ENCODE measurements at regions not wholly inside any gene's neighbourhood (a gene's known extent, or its start where the extent isn't known, plus 50 kb on each side); places are given as distances from the start of the nearest gene placed in this dataset.

DNA sequence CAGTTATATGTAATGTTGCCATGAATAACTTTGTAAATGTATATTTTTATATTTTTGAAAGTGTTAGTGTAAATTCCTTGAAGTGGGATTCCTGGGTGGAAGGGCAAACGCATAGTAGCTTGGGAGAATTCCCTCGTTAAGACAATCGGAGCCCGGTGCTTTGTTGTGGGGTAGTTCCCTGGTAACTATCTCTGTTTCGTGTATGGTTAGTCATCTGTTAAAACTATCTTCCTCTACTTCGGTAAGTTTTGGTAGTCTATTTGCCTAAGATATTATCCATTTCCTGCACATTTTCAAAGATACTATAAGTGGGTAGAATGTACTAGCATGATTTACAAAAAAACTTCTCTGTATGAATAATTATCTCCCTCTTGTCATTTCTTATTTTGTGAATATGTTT, 113.8 kb upstream of the NRXN1 start:
- Mint-ChIP-seq H3K9me3 (peaks cover 4% of the 10 kb centered on the region), H3K27ac (no peak overlapping the region)

DNA sequence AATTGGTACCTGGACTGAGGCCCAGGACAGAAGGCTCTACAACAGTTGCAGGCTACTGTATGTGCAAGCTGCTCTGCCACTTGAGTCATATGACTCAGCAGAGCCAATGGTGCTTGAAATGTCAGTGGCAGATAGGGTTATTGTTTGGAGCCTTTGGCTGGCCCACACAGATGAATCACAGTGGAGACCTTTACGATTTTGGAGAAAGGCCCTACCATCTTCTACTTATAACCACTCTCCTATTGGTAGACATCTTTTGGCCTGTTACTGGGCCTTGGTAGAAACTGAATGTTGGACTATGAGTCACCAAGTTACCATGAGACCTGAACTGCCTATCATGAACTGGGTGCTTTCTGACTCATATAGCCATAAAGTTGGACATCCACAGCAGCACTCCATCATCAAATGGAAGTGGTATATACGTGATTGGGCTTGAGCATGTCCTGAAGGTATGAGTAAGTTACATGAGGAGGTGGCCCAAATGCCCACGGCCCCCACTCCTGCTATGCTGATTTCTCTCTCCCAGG, 88.9 kb upstream of the NRXN1 start:
- 83 to 90% methylated on average over 2 to 3 of the region's 3 CpGs for WGBS, 2 experiments (ENCODE audit: insufficient coverage in 1 of 2, insufficient read length in 1 of 2)
- TF ChIP-seq, protein P1, sequence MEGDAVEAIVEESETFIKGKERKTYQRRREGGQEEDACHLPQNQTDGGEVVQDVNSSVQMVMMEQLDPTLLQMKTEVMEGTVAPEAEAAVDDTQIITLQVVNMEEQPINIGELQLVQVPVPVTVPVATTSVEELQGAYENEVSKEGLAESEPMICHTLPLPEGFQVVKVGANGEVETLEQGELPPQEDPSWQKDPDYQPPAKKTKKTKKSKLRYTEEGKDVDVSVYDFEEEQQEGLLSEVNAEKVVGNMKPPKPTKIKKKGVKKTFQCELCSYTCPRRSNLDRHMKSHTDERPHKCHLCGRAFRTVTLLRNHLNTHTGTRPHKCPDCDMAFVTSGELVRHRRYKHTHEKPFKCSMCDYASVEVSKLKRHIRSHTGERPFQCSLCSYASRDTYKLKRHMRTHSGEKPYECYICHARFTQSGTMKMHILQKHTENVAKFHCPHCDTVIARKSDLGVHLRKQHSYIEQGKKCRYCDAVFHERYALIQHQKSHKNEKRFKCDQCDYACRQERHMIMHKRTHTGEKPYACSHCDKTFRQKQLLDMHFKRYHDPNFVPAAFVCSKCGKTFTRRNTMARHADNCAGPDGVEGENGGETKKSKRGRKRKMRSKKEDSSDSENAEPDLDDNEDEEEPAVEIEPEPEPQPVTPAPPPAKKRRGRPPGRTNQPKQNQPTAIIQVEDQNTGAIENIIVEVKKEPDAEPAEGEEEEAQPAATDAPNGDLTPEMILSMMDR (conservative IDR thresholded peaks at IDR 0.05) = no peak
- H3K36me3 Mint-ChIP-seq (ENCODE audit: low read depth) = no peaks in the 10 kb centered on the region
- Histone ChIP-seq H3K4me3 (ENCODE audit: low read length) (no peak overlapping the region), H3K36me3 (ENCODE audit: control insufficient read depth, insufficient read depth, low read length) (no peaks in the 10 kb centered on the region), H3K27me3 (ENCODE audit: control insufficient read depth, insufficient read depth, low read length, poor library complexity, severe bottlenecking) (no peaks in the 10 kb centered on the region), H3K9ac (ENCODE audit: extremely low read depth, low read length, poor library complexity, severe bottlenecking) (no peak overlapping the region), H3K4me1 (ENCODE audit: control insufficient read depth, insufficient read depth, low read length) (no peaks in the 10 kb centered on the region), H3K27ac (ENCODE audit: low read depth, low read length) (no peak overlapping the region), H3K9me3 (ENCODE audit: control insufficient read depth, low read length) (no peaks in the 10 kb centered on the region)
- no peak for DNase-seq
- H3K9me3 Mint-ChIP-seq = no peaks in the 10 kb centered on the region
- H3K4me1 Mint-ChIP-seq = no peaks in the 10 kb centered on the region
- no peak overlapping the region for H3K4me3 Mint-ChIP-seq
- H3K27me3 Mint-ChIP-seq (ENCODE audit: insufficient read depth) = no peaks in the 10 kb centered on the region
- H3K27ac Mint-ChIP-seq = no peak overlapping the region

More for the DNA sequence above, 113.8 kb upstream of the NRXN1 start:
- Histone ChIP-seq H3K27me3 (ENCODE audit: control insufficient read depth, insufficient read depth, low read length, poor library complexity, severe bottlenecking) (no peaks in the 10 kb centered on the region), H3K9ac (ENCODE audit: extremely low read depth, low read length, poor library complexity, severe bottlenecking) (no peak overlapping the region), H3K4me1 (ENCODE audit: control insufficient read depth, insufficient read depth, low read length) (no peaks in the 10 kb centered on the region), H3K27ac (ENCODE audit: low read depth, low read length) (no peak overlapping the region), H3K36me3 (ENCODE audit: control insufficient read depth, insufficient read depth, low read length) (no peaks in the 10 kb centered on the region), H3K9me3 (ENCODE audit: control insufficient read depth, low read length) (no peaks in the 10 kb centered on the region), H3K4me3 (ENCODE audit: low read length) (no peak overlapping the region)
- WGBS, 2 experiments (ENCODE audit: insufficient coverage in 1 of 2, insufficient read length in 1 of 2) = 94 to 95% methylated on average over 3 to 5 of the region's 6 CpGs
- TF ChIP-seq, protein P1 (conservative IDR thresholded peaks at IDR 0.05) = no peak
- Mint-ChIP-seq H3K4me3 (no peak overlapping the region), H3K4me1 (no peaks in the 10 kb centered on the region), H3K27me3 (ENCODE audit: insufficient read depth) (no peaks in the 10 kb centered on the region), H3K36me3 (ENCODE audit: low read depth) (no peaks in the 10 kb centered on the region)
- no peak for DNase-seq

DNA sequence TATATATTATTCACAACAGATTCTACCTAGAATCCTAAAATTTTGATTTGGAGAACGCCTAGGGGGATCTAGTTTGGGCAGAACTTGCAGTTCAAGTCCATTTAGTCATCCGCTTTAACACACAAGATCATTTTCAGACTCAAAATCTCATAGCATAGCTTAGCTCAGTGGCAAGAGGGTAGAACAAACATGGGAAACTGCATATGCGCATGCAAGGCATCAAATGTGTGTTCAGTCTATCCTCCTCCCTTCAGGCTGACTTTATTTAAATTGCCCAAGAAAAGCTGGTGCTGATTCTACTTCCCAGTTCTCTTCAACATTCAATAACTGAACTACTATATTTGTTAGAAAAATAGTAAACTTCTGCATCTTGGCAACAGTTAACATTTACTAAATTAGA, 79.6 kb upstream of the NRXN1 start:
- H3K9ac ChIP-seq (ENCODE audit: extremely low read depth, low read length, poor library complexity, severe bottlenecking) = no peak overlapping the region
- Mint-ChIP-seq H3K27me3 (ENCODE audit: insufficient read depth) (no peaks in the 10 kb centered on the region), H3K9me3 (no peaks in the 10 kb centered on the region), H3K4me1 (peaks cover 3% of the 10 kb centered on the region), H3K4me3 (no peak overlapping the region), H3K36me3 (ENCODE audit: low read depth) (no peaks in the 10 kb centered on the region), H3K27ac (no peak overlapping the region)
- no peaks in the 10 kb centered on the region for H3K4me1 ChIP-seq (ENCODE audit: control insufficient read depth, insufficient read depth, low read length)
- 94% methylated on average over 3 of the region's 3 CpGs; no CpG with 5 or more reads in 1 of the 2 experiments for WGBS, 2 experiments (ENCODE audit: insufficient coverage in 1 of 2, insufficient read length in 1 of 2)
- TF ChIP-seq, protein P1 (conservative IDR thresholded peaks at IDR 0.05) = no peak
- H3K4me3 ChIP-seq (ENCODE audit: low read length) = no peak overlapping the region
- H3K9me3 ChIP-seq (ENCODE audit: control insufficient read depth, low read length) = no peaks in the 10 kb centered on the region
- H3K36me3 ChIP-seq (ENCODE audit: control insufficient read depth, insufficient read depth, low read length) = no peaks in the 10 kb centered on the region
- no peaks in the 10 kb centered on the region for H3K27me3 ChIP-seq (ENCODE audit: control insufficient read depth, insufficient read depth, low read length, poor library complexity, severe bottlenecking)
- no peak overlapping the region for H3K27ac ChIP-seq (ENCODE audit: low read depth, low read length)
- DNase-seq = no peak
